GM12878 (cell line): ENCODE measurements at regions not wholly inside any gene's neighbourhood (a gene's known extent, or its start where the extent isn't known, plus 50 kb on each side); places are given as distances from the start of the nearest gene placed in this dataset.

Experiments used
- ATAC-seq: fragments of 200-7000 bp; cut with Tn5 transposase; 3 replicates; pipeline ENCODE4 v1.9.1; 2020; ENCODE audit warnings: mild to moderate bottlenecking, moderate library complexity
- BruUV-seq: library from RNA; stranded (reverse); fragments of 400-500 nt; replicated peaks from 2 replicates; lab custom pipeline; 2021; lab: Mats Ljungman, UMichigan
- CTCF ChIA-PET: fragments of 300-600 bp; sonication (Branson Sonifier 250); formaldehyde crosslinking; extraction: SDS; loops from one replicate; lab custom pipeline; 2021; ENCODE audit warnings: inconsistent platforms; lab: Yijun Ruan, JAX
- POLR2A ChIA-PET: fragments of 350-600 bp; formaldehyde crosslinking; extraction: SDS; loops from one replicate; lab custom pipeline; 2021; ENCODE audit warnings: inconsistent platforms; lab: Charles Lee
- RAD21 ChIA-PET: fragments of 300-600 bp; sonication (Branson Sonifier 250); formaldehyde crosslinking; loops from one replicate; lab custom pipeline; 2023; ENCODE audit warnings: antibody characterized with exemption; ENCODE audit not compliant: unreplicated experiment; lab: Charles Lee
- SMC1A ChIA-PET: fragments of 300-600 bp; sonication (Branson Sonifier 250); formaldehyde crosslinking; loops from one replicate; lab custom pipeline; 2023; ENCODE audit not compliant: unreplicated experiment, uncharacterized antibody; lab: Charles Lee
- DNase-seq: peaks from one replicate; pipeline ENCODE4 v3.0.0-alpha.2; 2011; ENCODE audit warnings: low read depth, low spot score
- FAIRE-seq: peaks from 3 replicates; lab custom pipeline; 2011; peaks lifted over from hg19 to GRCh38; lab: Jason Lieb, UNC
- H2AFZ ChIP-seq: 2 replicates; pipeline ENCODE4 v1.6.0; 2011; ENCODE audit warnings: low read depth, low read length, control low read depth; ENCODE audit not compliant: control insufficient read depth
- H3K27ac ChIP-seq: 2 replicates; pipeline ENCODE4 v1.5.1; 2011; ENCODE audit warnings: control low read depth; ENCODE audit not compliant: control insufficient read depth, insufficient read depth
- H3K27me3 ChIP-seq, 2 experiments: replicated peaks in 1 of 2; 2 replicates each; pipeline versions ENCODE4 v1.6.0 to v1.6.1; 2011; ENCODE audit warnings: low read length in 1 of 2; ENCODE audit not compliant: control insufficient read depth in 2 of 2, insufficient read depth in 2 of 2
- H3K36me3 ChIP-seq, 2 experiments: 2 replicates each; pipeline ENCODE4 v1.5.1; 2011; ENCODE audit warnings: low read length in 1 of 2; ENCODE audit not compliant: control insufficient read depth in 2 of 2, insufficient read depth in 2 of 2
- H3K4me1 ChIP-seq: 2 replicates; pipeline ENCODE4 v1.6.1; 2011; ENCODE audit warnings: mild to moderate bottlenecking, low read length, moderate library complexity, mixed read lengths; ENCODE audit not compliant: control insufficient read depth, insufficient read depth
- H3K4me2 ChIP-seq: 2 replicates; pipeline ENCODE4 v1.6.0; 2011; ENCODE audit warnings: control low read depth; ENCODE audit not compliant: control insufficient read depth, insufficient read depth
- H3K4me3 ChIP-seq: fragments of 200-600 bp; sonication (generic); 2 replicates; pipeline ENCODE4 v1.5.1; 2016
- H3K79me2 ChIP-seq: 2 replicates; pipeline ENCODE4 v1.6.0; 2011; ENCODE audit warnings: low read length; ENCODE audit not compliant: control insufficient read depth, insufficient read depth
- H3K9ac ChIP-seq: 2 replicates; pipeline ENCODE4 v1.8.0; 2011; ENCODE audit warnings: low read length, control low read depth, mixed read lengths; ENCODE audit not compliant: control insufficient read depth, insufficient read depth
- H3K9me3 ChIP-seq: replicated peaks from 3 replicates; pipeline ENCODE4 v1.5.1; 2011; ENCODE audit warnings: mild to moderate bottlenecking, low read length; ENCODE audit not compliant: control insufficient read depth, insufficient read depth
- H4K20me1 ChIP-seq: 2 replicates; pipeline ENCODE4 v1.6.0; 2011; ENCODE audit not compliant: control insufficient read depth, insufficient read depth
- CEBPB ChIP-seq, 2 experiments: fragments of 150-350 bp in 1 of 2; IDR thresholded peaks; 2 replicates each; pipeline ENCODE4 v1.6.1; 2012 to 2014; ENCODE audit warnings: low read depth in 2 of 2, low read length in 2 of 2, borderline replicate concordance in 1 of 2, inconsistent platforms in 1 of 2
- CREB1 ChIP-seq: IDR thresholded peaks from 2 replicates; pipeline ENCODE4 v1.6.1; 2012; ENCODE audit warnings: low read depth, mild to moderate bottlenecking, inconsistent platforms
- CREM ChIP-seq: IDR thresholded peaks from 2 replicates; pipeline ENCODE4 v1.6.1; 2014; ENCODE audit warnings: antibody characterized with exemption, low read depth
- IKZF2 ChIP-seq, 2 experiments: fragments of 450-650 bp; IDR thresholded peaks; 2 replicates each; pipeline ENCODE4 v1.6.1; 2017; ENCODE audit warnings: mild to moderate bottlenecking in 2 of 2, moderate library complexity in 2 of 2
- KDM1A ChIP-seq: fragments of 200-600 bp; sonication (generic); IDR thresholded peaks from 2 replicates; pipeline ENCODE4 v1.6.1; 2016; ENCODE audit warnings: borderline replicate concordance
- MEF2B ChIP-seq: fragments of 450-650 bp; IDR thresholded peaks from 2 replicates; pipeline ENCODE4 v1.6.1; 2018; ENCODE audit warnings: mild to moderate bottlenecking, moderate library complexity; ENCODE audit not compliant: partially characterized antibody, poor library complexity, severe bottlenecking
- MXI1 ChIP-seq: fragments of 150-350 bp; IDR thresholded peaks from 2 replicates; pipeline ENCODE4 v1.6.1; 2011; ENCODE audit warnings: low read depth, mild to moderate bottlenecking, inconsistent platforms, low read length, improper control_type of control experiment
- MYC ChIP-seq: IDR thresholded peaks from 2 replicates; pipeline ENCODE4 v1.6.1; 2011; ENCODE audit warnings: mild to moderate bottlenecking, low read length, moderate library complexity, inconsistent platforms; ENCODE audit not compliant: insufficient read depth, insufficient replicate concordance, insufficient read length, severe bottlenecking
- PAX8 ChIP-seq: fragments of 450-650 bp; IDR thresholded peaks from 2 replicates; pipeline ENCODE4 v1.6.1; 2017; ENCODE audit warnings: mild to moderate bottlenecking, moderate library complexity
- WRNIP1 ChIP-seq: IDR thresholded peaks from 2 replicates; pipeline ENCODE4 v1.6.1; 2011; ENCODE audit warnings: low read depth, low read length, improper control_type of control experiment, borderline replicate concordance
- YBX1 ChIP-seq: fragments of 450-650 bp; IDR thresholded peaks from 2 replicates; pipeline ENCODE4 v1.6.1; 2016; ENCODE audit warnings: antibody characterized with exemption
- ZNF274 ChIP-seq: IDR thresholded peaks from one replicate; pipeline ENCODE4 v1.8.0; 2011; ENCODE audit not compliant: insufficient read length, insufficient read depth
- ZSCAN29 ChIP-seq: fragments of 450-650 bp; IDR thresholded peaks from 2 replicates; pipeline ENCODE4 v1.6.1; 2017; ENCODE audit warnings: mild to moderate bottlenecking, moderate library complexity
- WGBS: methylation state at CpG from one replicate; pipeline ENCODE4 v1.1.6; 2016; ENCODE audit warnings: low lambda C conversion rate; ENCODE audit not compliant: insufficient replicate concordance, insufficient coverage; ENCODE audit errors: missing lambda C conversion rate; 5-methylcytosine and 5-hydroxymethylcytosine counted together
- in situ Hi-C: fragments of 300-500 bp; cut with MboI; formaldehyde crosslinking; loops from 9 replicates; pipeline ENCODE4 v1.14.3; 2018; ENCODE audit warnings: mixed read lengths
- intact Hi-C: fragments of 100-400 bp; cut with micrococcal nuclease; formaldehyde crosslinking; loops from one replicate; pipeline ENCODE4 v1.14.2; 2022; ENCODE audit not compliant: unreplicated experiment
- TF ChIP-seq, protein P1 (sequence below): fragments of 450-650 bp; IDR thresholded peaks from 2 replicates; pipeline ENCODE4 v1.6.1; 2017; ENCODE audit warnings: mild to moderate bottlenecking, moderate library complexity
- TF ChIP-seq, protein P2 (sequence below): IDR thresholded peaks from 2 replicates; pipeline ENCODE4 v1.6.1; 2012; ENCODE audit warnings: low read depth, low read length, improper control_type of control experiment
- TF ChIP-seq, protein P3 (sequence below): IDR thresholded peaks from 2 replicates; pipeline ENCODE4 v1.6.1; 2011; ENCODE audit warnings: low read depth, mild to moderate bottlenecking, low read length, moderate library complexity, borderline replicate concordance; ENCODE audit errors: extremely low read depth

DNA sequence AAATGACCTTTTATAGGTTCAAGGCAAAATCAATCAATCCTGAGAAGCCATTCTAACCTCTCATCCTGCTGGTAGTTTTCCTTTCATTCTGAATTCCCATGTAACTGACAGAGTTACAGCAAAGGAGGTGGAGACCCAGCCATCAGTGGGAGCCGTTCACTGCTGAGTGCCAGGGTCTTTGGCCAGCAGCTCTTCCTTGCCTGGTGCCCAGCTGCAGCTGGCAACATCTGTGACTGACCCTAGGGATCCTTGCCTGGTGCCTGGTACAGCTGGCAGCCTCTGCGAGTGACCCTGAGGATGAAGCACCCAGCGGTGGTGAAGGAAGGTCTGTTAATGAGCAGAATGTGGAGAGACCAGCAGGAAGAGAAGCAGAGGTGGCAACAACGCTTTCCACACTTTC is 314.6 kb downstream of the THBS2 start (continued):
- TF ChIP-seq, protein P1, sequence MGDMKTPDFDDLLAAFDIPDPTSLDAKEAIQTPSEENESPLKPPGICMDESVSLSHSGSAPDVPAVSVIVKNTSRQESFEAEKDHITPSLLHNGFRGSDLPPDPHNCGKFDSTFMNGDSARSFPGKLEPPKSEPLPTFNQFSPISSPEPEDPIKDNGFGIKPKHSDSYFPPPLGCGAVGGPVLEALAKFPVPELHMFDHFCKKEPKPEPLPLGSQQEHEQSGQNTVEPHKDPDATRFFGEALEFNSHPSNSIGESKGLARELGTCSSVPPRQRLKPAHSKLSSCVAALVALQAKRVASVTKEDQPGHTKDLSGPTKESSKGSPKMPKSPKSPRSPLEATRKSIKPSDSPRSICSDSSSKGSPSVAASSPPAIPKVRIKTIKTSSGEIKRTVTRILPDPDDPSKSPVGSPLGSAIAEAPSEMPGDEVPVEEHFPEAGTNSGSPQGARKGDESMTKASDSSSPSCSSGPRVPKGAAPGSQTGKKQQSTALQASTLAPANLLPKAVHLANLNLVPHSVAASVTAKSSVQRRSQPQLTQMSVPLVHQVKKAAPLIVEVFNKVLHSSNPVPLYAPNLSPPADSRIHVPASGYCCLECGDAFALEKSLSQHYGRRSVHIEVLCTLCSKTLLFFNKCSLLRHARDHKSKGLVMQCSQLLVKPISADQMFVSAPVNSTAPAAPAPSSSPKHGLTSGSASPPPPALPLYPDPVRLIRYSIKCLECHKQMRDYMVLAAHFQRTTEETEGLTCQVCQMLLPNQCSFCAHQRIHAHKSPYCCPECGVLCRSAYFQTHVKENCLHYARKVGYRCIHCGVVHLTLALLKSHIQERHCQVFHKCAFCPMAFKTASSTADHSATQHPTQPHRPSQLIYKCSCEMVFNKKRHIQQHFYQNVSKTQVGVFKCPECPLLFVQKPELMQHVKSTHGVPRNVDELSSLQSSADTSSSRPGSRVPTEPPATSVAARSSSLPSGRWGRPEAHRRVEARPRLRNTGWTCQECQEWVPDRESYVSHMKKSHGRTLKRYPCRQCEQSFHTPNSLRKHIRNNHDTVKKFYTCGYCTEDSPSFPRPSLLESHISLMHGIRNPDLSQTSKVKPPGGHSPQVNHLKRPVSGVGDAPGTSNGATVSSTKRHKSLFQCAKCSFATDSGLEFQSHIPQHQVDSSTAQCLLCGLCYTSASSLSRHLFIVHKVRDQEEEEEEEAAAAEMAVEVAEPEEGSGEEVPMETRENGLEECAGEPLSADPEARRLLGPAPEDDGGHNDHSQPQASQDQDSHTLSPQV = no peak
- TF ChIP-seq CREM (no peak), PAX8 (no peak)

DNA sequence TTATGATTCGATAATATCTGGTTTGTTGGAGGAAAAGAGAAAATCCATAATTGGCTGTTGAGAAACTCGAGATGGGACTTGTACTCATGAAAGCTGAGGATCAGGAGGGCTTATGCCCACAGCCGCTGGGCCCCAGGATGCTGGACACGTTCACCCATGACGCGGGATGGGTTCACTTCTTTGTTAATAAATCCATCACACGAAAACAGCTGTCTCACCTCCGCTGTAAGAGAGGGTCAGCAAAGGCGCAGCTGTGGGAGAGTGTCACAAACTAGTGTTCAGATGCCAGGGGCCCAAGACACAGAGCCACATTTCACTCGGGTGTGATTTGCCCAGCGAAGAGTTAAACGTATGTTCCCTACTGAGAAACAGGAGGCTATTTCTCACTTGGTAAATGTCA is 315.1 kb downstream of the THBS2 start:
- RAD21 ChIA-PET = interaction anchor here (1.2 kb wide), 1 partner anchor 14 kb away, joined by 3 read pairs; no protein-coding TSS in a partner anchor
- in situ Hi-C loops = no loop called here

More for the DNA sequence above, 315.1 kb downstream of the THBS2 start:
- WGBS = 52% methylated on average over 12 of the region's 12 CpGs
- BruUV-seq = no TSS peak
- ChIA-PET SMC1A (no interaction called here), POLR2A (no interaction called here), CTCF (no interaction called here)
- H3K36me3 ChIP-seq = no peaks in the 10 kb centered on the region
- no peak overlapping the region for H3K4me3 ChIP-seq
- no peak overlapping the region for H3K27ac ChIP-seq
- no peaks in the 10 kb centered on the region for H3K79me2 ChIP-seq
- ATAC-seq = no peak
- intact Hi-C loops = no loop called here
- DNase-seq = no peak
- no peak overlapping the region for H3K4me2 ChIP-seq
- H3K9me3 ChIP-seq = no peaks in the 10 kb centered on the region
- no peaks in the 10 kb centered on the region for H4K20me1 ChIP-seq
- H3K9ac ChIP-seq = no peak overlapping the region
- no peak overlapping the region for H2AFZ ChIP-seq
- TF ChIP-seq, protein P2, sequence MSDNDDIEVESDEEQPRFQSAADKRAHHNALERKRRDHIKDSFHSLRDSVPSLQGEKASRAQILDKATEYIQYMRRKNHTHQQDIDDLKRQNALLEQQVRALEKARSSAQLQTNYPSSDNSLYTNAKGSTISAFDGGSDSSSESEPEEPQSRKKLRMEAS = no peak
- TF ChIP-seq CEBPB (IDR thresholded peaks at IDR 0.05; ENCODE audit: borderline replicate concordance in 1 of 2, low read depth in 2 of 2, low read length in 2 of 2) = no peak
- TF ChIP-seq YBX1 = no peak
- TF ChIP-seq, protein P3, sequence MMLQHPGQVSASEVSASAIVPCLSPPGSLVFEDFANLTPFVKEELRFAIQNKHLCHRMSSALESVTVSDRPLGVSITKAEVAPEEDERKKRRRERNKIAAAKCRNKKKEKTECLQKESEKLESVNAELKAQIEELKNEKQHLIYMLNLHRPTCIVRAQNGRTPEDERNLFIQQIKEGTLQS = no peak
- no peak for TF ChIP-seq CREB1
- TF ChIP-seq KDM1A = no peak
- no peak for TF ChIP-seq MYC
- TF ChIP-seq ZNF274 = no peak
- TF ChIP-seq IKZF2 (IDR thresholded peaks at IDR 0.05) = no peak
- TF ChIP-seq WRNIP1 = no peak
- TF ChIP-seq MXI1 = no peak
- TF ChIP-seq MEF2B = no peak
- TF ChIP-seq ZSCAN29 = no peak
- no peak for FAIRE-seq
- H3K27me3 ChIP-seq = no peaks in the 10 kb centered on the region
- H3K4me1 ChIP-seq = no peaks in the 10 kb centered on the region
